NCI-H1092 (cell line): ENCODE measurements at regions not wholly inside any gene's neighbourhood (a gene's known extent, or its start where the extent isn't known, plus 50 kb on each side); places are given as distances from the start of the nearest gene placed in this dataset.

ENCODE experiments used
- DNase-seq: peaks from one replicate; lab custom pipeline; 2025; lab: John Stamatoyannopoulos, UW

GRCh38 chr20:57914205-57914604, 204.4 kb upstream of the PMEPA1 start:
- DNase-seq, result no peak

GRCh38 chr20:57913156-57913930, 203.5 kb upstream of the PMEPA1 start:
- no peak for DNase-seq

- DNase-seq, result no peak
These were observed 202.4 kb upstream of the PMEPA1 start for GRCh38 chr20:57912227-57912582.

GRCh38 chr20:57911512-57912226, 201.9 kb upstream of the PMEPA1 start:
- DNase-seq, result no peak

GRCh38 chr20:57910716-57911115, 200.9 kb upstream of the PMEPA1 start:
- no peak for DNase-seq

GRCh38 chr20:57909763-57910331, 200.0 kb upstream of the PMEPA1 start:
- DNase-seq, result no peak

GRCh38 chr20:57908704-57909630, 199.2 kb upstream of the PMEPA1 start:
- no peak for DNase-seq

GRCh38 chr20:57908226-57908625, 198.4 kb upstream of the PMEPA1 start:
- no peak for DNase-seq

- no peak for DNase-seq
These were observed 197.6 kb upstream of the PMEPA1 start for GRCh38 chr20:57907131-57908000.

GRCh38 chr20:57905448-57905847, 195.6 kb upstream of the PMEPA1 start:
- no peak for DNase-seq

GRCh38 chr20:57904314-57905105, 194.7 kb upstream of the PMEPA1 start:
- no peak for DNase-seq

GRCh38 chr20:57902473-57902872, 192.7 kb upstream of the PMEPA1 start:
- DNase-seq, result no peak

GRCh38 chr20:57901526-57901925, 191.7 kb upstream of the PMEPA1 start:
- DNase-seq, result no peak

GRCh38 chr20:57900226-57900905, 190.6 kb upstream of the PMEPA1 start:
- no peak for DNase-seq

- no peak for DNase-seq
These were observed 189.7 kb upstream of the PMEPA1 start for GRCh38 chr20:57899554-57899953.

GRCh38 chr20:57898332-57898731, 188.5 kb upstream of the PMEPA1 start:
- DNase-seq, result no peak

GRCh38 chr20:57897891-57898290, 188.1 kb upstream of the PMEPA1 start:
- DNase-seq, result no peak

- no peak for DNase-seq
These were observed 187.5 kb upstream of the PMEPA1 start for GRCh38 chr20:57897156-57897874.

GRCh38 chr20:57896563-57896962, 186.7 kb upstream of the PMEPA1 start:
- no peak for DNase-seq
